CD4-positive, CD25-positive, alpha-beta regulatory T cell (primary cell): ENCODE measurements at regions not wholly inside any gene's neighbourhood (a gene's known extent, or its start where the extent isn't known, plus 50 kb on each side); places are given as distances from the start of the nearest gene placed in this dataset.
"Not testable (repeated sequence)": the region's sequence is repeated elsewhere in the genome, so short reads cannot be mapped to it uniquely, and the experiment has no call there.

ENCODE experiments used
- ATAC-seq, 2 donors: fragments of 150-1000 bp; cut with Tn5 transposase; one replicate each; pipeline ENCODE4 v1.10.0; 2021; ENCODE audit warnings: low read depth in 2 of 2, moderate number of reproducible peaks in 2 of 2, moderate library complexity in 1 of 2
- DNase-seq, 3 donors: peaks; one replicate each; pipeline versions ENCODE4 v3.0.0 to v3.0.0-alpha.2; 2012 to 2022; ENCODE audit warnings: mixed read lengths in 1 of 3
- H3K27ac ChIP-seq: one replicate; pipeline ENCODE4 v1.7.0; 2013; ENCODE audit warnings: mild to moderate bottlenecking, low read length; ENCODE audit not compliant: insufficient read depth, poor library complexity, severe bottlenecking
- H3K27me3 ChIP-seq: one replicate; pipeline ENCODE4 v1.7.0; 2013; ENCODE audit warnings: low read length; ENCODE audit not compliant: control insufficient read depth, insufficient read depth
- H3K36me3 ChIP-seq: one replicate; pipeline ENCODE4 v1.7.0; 2013; ENCODE audit warnings: mild to moderate bottlenecking, low read length, moderate library complexity; ENCODE audit not compliant: control insufficient read depth, insufficient read depth
- H3K4me1 ChIP-seq: 2 replicates; pipeline ENCODE4 v1.7.0; 2013; ENCODE audit warnings: mild to moderate bottlenecking, low read length; ENCODE audit not compliant: insufficient read depth, control insufficient read depth, poor library complexity, severe bottlenecking
- H3K4me3 ChIP-seq: one replicate; pipeline ENCODE4 v1.7.0; 2013; ENCODE audit warnings: low read depth, mild to moderate bottlenecking, low read length, moderate library complexity
- H3K9me3 ChIP-seq, 2 experiments: 1 replicate in 1 of 2; 2 replicates in 1 of 2; pipeline ENCODE4 v1.7.0; 2013; ENCODE audit warnings: low read length in 2 of 2, mild to moderate bottlenecking in 1 of 2, moderate library complexity in 1 of 2; ENCODE audit not compliant: control insufficient read depth in 2 of 2
- H3K27ac Mint-ChIP-seq, 3 donors: one replicate each; pipeline ENCODE4 v1.8.0; 2020 to 2022; ENCODE audit warnings: mild to moderate bottlenecking in 3 of 3, mixed read lengths in 3 of 3, moderate library complexity in 2 of 3
- H3K27me3 Mint-ChIP-seq: one replicate; pipeline ENCODE4 v1.8.0; 2022; ENCODE audit warnings: mild to moderate bottlenecking, mixed read lengths
- H3K36me3 Mint-ChIP-seq: one replicate; pipeline ENCODE4 v1.8.0; 2020; ENCODE audit warnings: mixed read lengths
- H3K4me1 Mint-ChIP-seq, 4 donors: one replicate each; pipeline ENCODE4 v1.8.0; 2020 to 2022; ENCODE audit warnings: mixed read lengths in 4 of 4, mild to moderate bottlenecking in 1 of 4
- H3K4me3 Mint-ChIP-seq, 4 donors: one replicate each; pipeline ENCODE4 v1.8.0; 2020 to 2022; ENCODE audit warnings: mild to moderate bottlenecking in 4 of 4, mixed read lengths in 4 of 4, moderate library complexity in 3 of 4
- H3K9me3 Mint-ChIP-seq, 7 donors: one replicate each; pipeline ENCODE4 v1.8.0; 2020 to 2022; ENCODE audit warnings: mixed read lengths in 7 of 7, mild to moderate bottlenecking in 3 of 7, moderate library complexity in 2 of 7

DNA sequence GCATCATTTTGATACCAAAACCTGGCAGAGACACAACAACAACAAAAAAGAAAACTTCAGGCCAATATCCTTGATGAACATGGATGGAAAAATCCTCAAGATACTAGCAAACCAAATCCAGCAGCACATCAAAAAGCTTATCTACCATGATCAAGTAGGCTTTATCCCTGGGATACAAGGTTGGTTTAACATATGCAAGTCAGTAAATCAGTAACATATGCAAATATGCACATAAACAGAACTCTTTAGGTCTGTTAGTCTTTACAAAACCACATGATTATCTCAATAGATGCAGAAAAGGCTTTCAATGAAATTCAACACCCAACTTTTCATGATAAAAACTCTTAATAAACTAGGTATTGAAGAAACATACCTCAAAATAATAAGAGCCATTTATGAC is 587.5 kb upstream of the CELF4 start:
- H3K36me3 Mint-ChIP-seq, H3K4me1 ChIP-seq, ATAC-seq, H3K4me3 Mint-ChIP-seq, DNase-seq, H3K9me3 ChIP-seq, H3K27ac ChIP-seq, H3K27me3 ChIP-seq, H3K4me3 ChIP-seq, H3K36me3 ChIP-seq, H3K4me1 Mint-ChIP-seq, H3K27me3 Mint-ChIP-seq, H3K27ac Mint-ChIP-seq: not testable (repeated sequence)
- H3K9me3 Mint-ChIP-seq, result peaks cover 5 to 27% (median 8%) of the 10 kb centered on the region in 7 donors

DNA sequence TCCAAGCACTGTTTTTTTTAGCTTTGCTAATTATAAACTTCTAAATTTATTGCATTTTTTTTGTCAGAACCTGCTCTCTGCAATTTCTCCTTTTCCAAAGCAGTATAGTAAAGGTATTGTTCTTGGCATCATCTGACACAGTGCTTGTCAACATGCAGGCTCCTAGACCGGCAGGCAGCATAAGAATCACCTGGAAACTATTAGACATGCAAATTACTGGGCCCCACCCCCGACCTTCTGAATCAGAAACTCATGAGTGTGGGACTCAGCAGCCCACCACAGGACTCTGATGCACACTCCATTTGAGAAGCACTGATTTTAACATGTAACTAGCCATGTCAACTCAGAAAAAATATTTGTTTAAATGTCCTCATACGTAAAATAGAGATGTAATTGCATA is 551.1 kb upstream of the CELF4 start:
- Histone ChIP-seq H3K27ac (no peak overlapping the region), H3K27me3 (no peaks in the 10 kb centered on the region), H3K9me3 (no peaks in the 10 kb centered on the region), H3K4me1 (no peaks in the 10 kb centered on the region), H3K36me3 (no peaks in the 10 kb centered on the region), H3K4me3 (no peak overlapping the region)
- no peak overlapping the region for H3K4me3 Mint-ChIP-seq
- H3K27ac Mint-ChIP-seq, result no peak overlapping the region
- no peaks in the 10 kb centered on the region for H3K36me3 Mint-ChIP-seq
- peaks cover 0 to 9% (median 4%) of the 10 kb centered on the region in 7 donors for H3K9me3 Mint-ChIP-seq
- no peaks in the 10 kb centered on the region for H3K27me3 Mint-ChIP-seq
- DNase-seq (no peak), ATAC-seq (no peak)
- H3K4me1 Mint-ChIP-seq, result no peaks in the 10 kb centered on the region

DNA sequence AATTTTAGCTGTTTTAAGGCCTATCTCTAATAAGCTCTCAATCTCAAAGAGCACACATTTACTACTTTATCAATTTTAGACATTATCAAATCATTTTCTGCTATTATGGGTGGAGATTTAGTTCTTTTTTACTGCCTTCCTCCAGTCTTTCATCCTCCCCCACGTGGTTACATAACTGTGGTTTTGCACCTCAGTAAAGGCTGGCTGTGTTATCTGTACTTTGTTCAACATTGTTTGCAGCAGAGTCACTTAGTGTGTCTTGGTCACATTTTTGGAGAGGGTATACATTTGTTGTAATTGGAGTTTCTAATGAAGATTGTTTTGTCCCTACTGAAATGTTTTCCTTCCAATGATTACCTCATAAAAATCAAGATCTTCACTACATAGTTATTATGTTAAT is 549.6 kb upstream of the CELF4 start:
- Histone ChIP-seq H3K4me1 (no peaks in the 10 kb centered on the region), H3K9me3 (no peaks in the 10 kb centered on the region), H3K27me3 (no peaks in the 10 kb centered on the region), H3K4me3 (no peak overlapping the region), H3K36me3 (no peaks in the 10 kb centered on the region), H3K27ac (no peak overlapping the region)
- no peaks in the 10 kb centered on the region for H3K4me1 Mint-ChIP-seq
- H3K4me3 Mint-ChIP-seq, result no peak overlapping the region
- DNase-seq (no peak), ATAC-seq (no peak)
- H3K27ac Mint-ChIP-seq, result no peak overlapping the region
- H3K36me3 Mint-ChIP-seq, result no peaks in the 10 kb centered on the region
- H3K9me3 Mint-ChIP-seq, result peaks cover 0 to 18% (median 4%) of the 10 kb centered on the region in 7 donors
- H3K27me3 Mint-ChIP-seq, result no peaks in the 10 kb centered on the region

DNA sequence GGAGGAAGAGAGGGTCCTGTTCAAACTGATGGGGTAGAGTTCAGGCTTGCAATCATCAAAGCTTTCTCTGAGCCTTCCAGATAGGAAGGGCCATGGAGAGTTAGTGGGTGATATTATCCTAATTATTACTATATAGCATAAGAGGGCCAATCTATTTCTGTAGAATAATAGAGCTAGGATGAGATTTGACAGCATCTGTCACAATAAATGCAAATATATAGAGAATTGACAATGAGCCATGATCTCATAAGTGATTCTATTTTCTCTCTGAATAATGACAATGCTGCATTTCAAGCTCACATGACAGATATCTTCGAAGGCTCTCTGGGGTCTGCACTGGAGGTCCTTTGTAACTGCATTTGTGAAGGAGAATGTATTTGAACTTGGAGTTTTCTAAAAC is 521.9 kb upstream of the CELF4 start:
- H3K27ac Mint-ChIP-seq, result no peak overlapping the region
- Histone ChIP-seq H3K36me3 (no peaks in the 10 kb centered on the region), H3K4me1 (no peaks in the 10 kb centered on the region), H3K27ac (no peak overlapping the region), H3K27me3 (no peaks in the 10 kb centered on the region), H3K9me3 (no peaks in the 10 kb centered on the region), H3K4me3 (no peak overlapping the region)
- H3K4me3 Mint-ChIP-seq, result no peak overlapping the region
- ATAC-seq, result no peak
- no peaks in the 10 kb centered on the region for H3K27me3 Mint-ChIP-seq
- no peak for DNase-seq
- H3K4me1 Mint-ChIP-seq, result no peaks in the 10 kb centered on the region
- peaks cover 0 to 5% (median 2%) of the 10 kb centered on the region in 7 donors for H3K9me3 Mint-ChIP-seq
- H3K36me3 Mint-ChIP-seq, result no peaks in the 10 kb centered on the region

DNA sequence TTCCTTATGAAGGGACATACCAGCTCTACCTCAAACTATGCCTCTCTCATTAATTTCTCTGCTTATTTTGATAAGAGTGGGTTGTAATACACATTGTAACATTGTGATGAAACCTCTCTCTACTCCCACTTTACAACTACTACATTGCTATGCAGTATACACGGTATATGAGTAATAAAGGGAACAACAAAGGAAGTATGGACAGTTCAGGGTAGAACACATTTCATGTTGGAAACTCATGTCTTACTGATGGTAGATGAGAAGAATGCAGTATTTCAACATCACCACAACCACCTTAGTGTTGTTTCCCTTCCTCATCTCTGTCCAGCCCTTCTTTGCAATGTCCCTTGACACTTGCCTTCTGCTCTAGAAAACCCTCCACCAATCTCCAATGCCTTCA is 515.9 kb upstream of the CELF4 start:
- H3K4me3 Mint-ChIP-seq, result no peak overlapping the region
- no peaks in the 10 kb centered on the region for H3K36me3 Mint-ChIP-seq
- no peak for DNase-seq
- H3K4me3 ChIP-seq, result no peak overlapping the region
- no peak overlapping the region for H3K27ac ChIP-seq
- H3K27ac Mint-ChIP-seq, result no peak overlapping the region
- H3K27me3 ChIP-seq, result no peaks in the 10 kb centered on the region
- no peak for ATAC-seq
- peaks cover 0 to 2% of the 10 kb centered on the region in 2 experiments for H3K9me3 ChIP-seq
- H3K4me1 ChIP-seq, result no peaks in the 10 kb centered on the region
- no peaks in the 10 kb centered on the region for H3K27me3 Mint-ChIP-seq
- no peaks in the 10 kb centered on the region for H3K4me1 Mint-ChIP-seq
- H3K9me3 Mint-ChIP-seq, result peaks cover 1 to 7% (median 3%) of the 10 kb centered on the region in 7 donors
- H3K36me3 ChIP-seq, result no peaks in the 10 kb centered on the region

DNA sequence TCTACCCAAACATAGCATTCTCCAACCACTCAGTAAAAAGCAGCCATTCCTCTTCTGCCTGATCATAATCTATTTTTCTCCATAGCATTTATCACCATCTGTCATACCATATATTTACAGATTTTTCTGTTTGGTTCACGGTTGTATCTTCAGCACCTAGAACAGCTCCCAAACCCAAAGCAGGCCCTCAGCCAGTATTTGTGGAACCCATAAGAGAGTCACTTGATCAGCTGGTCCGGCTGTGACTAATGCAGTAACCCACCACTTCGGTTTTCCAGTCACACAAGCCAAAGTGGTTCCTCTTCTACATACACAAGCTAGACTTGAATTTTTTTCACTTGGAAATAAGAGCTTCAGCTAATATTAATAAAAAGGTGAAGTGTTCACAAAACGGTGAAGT is 511.6 kb upstream of the CELF4 start:
- H3K27me3 Mint-ChIP-seq, result no peaks in the 10 kb centered on the region
- ATAC-seq (no peak), DNase-seq (no peak)
- no peaks in the 10 kb centered on the region for H3K4me1 Mint-ChIP-seq
- no peaks in the 10 kb centered on the region for H3K36me3 Mint-ChIP-seq
- peaks cover 0 to 2% of the 10 kb centered on the region in 2 experiments for H3K9me3 ChIP-seq
- H3K4me3 Mint-ChIP-seq, result no peak overlapping the region
- no peaks in the 10 kb centered on the region for H3K4me1 ChIP-seq
- H3K4me3 ChIP-seq, result no peak overlapping the region
- no peak overlapping the region for H3K27ac Mint-ChIP-seq
- H3K27ac ChIP-seq, result no peak overlapping the region
- no peaks in the 10 kb centered on the region for H3K36me3 ChIP-seq
- H3K27me3 ChIP-seq, result no peaks in the 10 kb centered on the region
- peaks cover 0 to 28% (median 7%) of the 10 kb centered on the region in 7 donors for H3K9me3 Mint-ChIP-seq

DNA sequence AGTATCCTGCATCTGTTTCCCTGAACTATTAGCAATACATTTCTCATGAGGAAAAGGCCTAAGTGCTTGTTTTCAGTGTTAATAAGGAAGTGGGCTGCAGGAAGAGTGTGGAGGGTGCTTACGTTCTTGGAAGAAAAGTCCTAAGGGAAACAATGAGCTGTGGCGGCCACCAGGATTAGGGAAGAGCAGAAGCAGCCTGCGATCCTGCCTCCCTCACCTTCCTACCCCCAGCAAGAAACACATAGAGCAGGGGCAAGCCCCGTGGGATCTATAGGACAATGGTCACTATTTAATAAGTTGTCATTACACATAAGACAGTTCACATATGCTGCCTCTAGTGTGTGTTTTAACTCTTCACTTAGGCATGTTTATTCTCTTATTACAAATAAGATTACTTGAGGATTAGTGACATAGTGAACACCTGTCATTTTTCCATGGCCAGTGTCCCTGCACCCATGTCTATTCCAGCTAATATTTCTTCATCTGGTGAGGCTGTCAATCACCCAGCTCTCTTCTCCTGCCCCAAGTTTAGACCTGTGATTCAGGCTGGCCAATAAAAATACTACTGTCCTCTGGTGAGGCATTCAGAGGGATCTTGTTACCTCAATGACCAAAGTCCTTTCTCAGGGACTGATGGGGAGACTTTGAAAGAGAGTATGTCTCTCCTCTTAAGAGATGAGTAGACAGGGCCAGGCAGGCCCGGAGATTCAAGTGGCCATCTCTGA is 510.9 kb upstream of the CELF4 start:
- H3K27me3 Mint-ChIP-seq, result no peaks in the 10 kb centered on the region
- ATAC-seq, result no peak
- H3K9me3 ChIP-seq, result no peaks in the 10 kb centered on the region
- no peaks in the 10 kb centered on the region for H3K4me1 Mint-ChIP-seq
- H3K36me3 ChIP-seq, result no peaks in the 10 kb centered on the region
- H3K4me3 ChIP-seq, result no peak overlapping the region
- no peaks in the 10 kb centered on the region for H3K36me3 Mint-ChIP-seq
- H3K27ac Mint-ChIP-seq, result no peak overlapping the region
- no peak overlapping the region for H3K4me3 Mint-ChIP-seq
- H3K27ac ChIP-seq, result no peak overlapping the region
- H3K4me1 ChIP-seq, result no peaks in the 10 kb centered on the region
- H3K9me3 Mint-ChIP-seq, result peaks cover 0 to 28% (median 7%) of the 10 kb centered on the region in 7 donors
- DNase-seq, result no peak
- no peaks in the 10 kb centered on the region for H3K27me3 ChIP-seq

DNA sequence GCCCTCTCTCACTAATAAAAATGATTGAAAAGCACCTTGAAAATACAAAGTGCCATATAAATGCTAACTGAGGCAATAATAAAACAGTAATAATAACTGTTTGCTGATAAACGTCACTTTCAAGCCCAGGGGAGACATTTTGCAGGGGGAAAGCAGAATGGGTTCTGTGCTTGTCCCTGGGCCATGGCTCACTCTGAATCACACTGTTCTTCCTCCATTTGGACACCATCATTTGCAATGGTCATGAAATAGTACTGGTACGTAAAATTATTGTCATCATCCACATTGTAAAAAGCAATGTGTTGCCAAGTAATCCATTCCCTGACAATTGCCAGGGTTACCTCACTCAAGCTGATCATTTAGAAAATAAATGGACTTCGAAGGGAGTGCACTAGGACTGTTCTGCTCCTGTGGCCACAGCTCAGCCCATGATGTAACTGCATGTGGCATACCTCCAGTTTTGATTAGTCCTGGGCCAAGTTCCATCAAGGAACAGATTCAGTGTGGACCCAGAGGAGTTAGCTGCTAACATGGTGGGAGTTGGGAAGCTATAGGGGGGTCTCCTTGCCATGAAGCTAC is 508.8 kb upstream of the CELF4 start:
- no peak overlapping the region for H3K27ac ChIP-seq
- H3K36me3 Mint-ChIP-seq, result no peaks in the 10 kb centered on the region
- no peaks in the 10 kb centered on the region for H3K27me3 Mint-ChIP-seq
- no peak for DNase-seq
- H3K4me3 ChIP-seq, result no peak overlapping the region
- no peaks in the 10 kb centered on the region for H3K4me1 Mint-ChIP-seq
- H3K27ac Mint-ChIP-seq, result no peak overlapping the region
- H3K9me3 ChIP-seq, result no peaks in the 10 kb centered on the region
- H3K27me3 ChIP-seq, result no peaks in the 10 kb centered on the region
- H3K4me1 ChIP-seq, result no peaks in the 10 kb centered on the region
- H3K36me3 ChIP-seq, result no peaks in the 10 kb centered on the region
- no peak overlapping the region for H3K4me3 Mint-ChIP-seq
- ATAC-seq, result no peak
- peaks cover 0 to 34% (median 7%) of the 10 kb centered on the region in 7 donors for H3K9me3 Mint-ChIP-seq
